Testis (tissue), 2 donors: ENCODE measurements at regions not wholly inside any gene's neighbourhood (a gene's known extent, or its start where the extent isn't known, plus 50 kb on each side); places are given as distances from the start of the nearest gene placed in this dataset.

Experiments
- DNase-seq: peaks from one replicate; pipeline ENCODE4 v3.0.0-alpha.2; 2019
- H3K27ac ChIP-seq, 2 donors: fragments of 200-600 bp; sonication (generic); one replicate each; pipeline ENCODE4 v1.5.1; 2019
- H3K27me3 ChIP-seq: fragments of 200-600 bp; sonication (generic); one replicate; pipeline ENCODE4 v1.5.1; 2019
- H3K36me3 ChIP-seq: fragments of 200-600 bp; sonication (generic); one replicate; pipeline ENCODE4 v1.5.1; 2017; ENCODE audit warnings: low read depth; ENCODE audit errors: missing control alignments
- H3K4me1 ChIP-seq: fragments of 200-600 bp; sonication (generic); one replicate; pipeline ENCODE4 v1.5.1; 2019
- H3K4me3 ChIP-seq, 2 donors: fragments of 200-600 bp; sonication (generic); one replicate each; pipeline ENCODE4 v1.5.1; 2017 to 2019
- H3K9me3 ChIP-seq: fragments of 200-600 bp; sonication (generic); one replicate; pipeline ENCODE4 v1.5.1; 2017
- POLR2A ChIP-seq: fragments of 450-650 bp; IDR thresholded peaks from one replicate; pipeline ENCODE4 v1.6.1; 2017; ENCODE audit warnings: antibody characterized with exemption, mild to moderate bottlenecking, moderate library complexity
- WGBS, 2 donors: methylation state at CpG; one replicate each; pipeline ENCODE4 v1.1.5; 2018; 5-methylcytosine and 5-hydroxymethylcytosine counted together
- intact Hi-C: fragments of 100-400 bp; cut with DNase I; formaldehyde crosslinking; loops from one replicate; pipeline ENCODE4 v1.15.1; 2023; ENCODE audit warnings: low total_unique reads
- TF ChIP-seq, protein P1 (sequence below), 3 experiments: fragments of 450-650 bp in 2 of 3; fragments of 200-600 bp in 1 of 3; sonication (generic) in 1 of 3; IDR thresholded peaks; one replicate each; pipeline ENCODE4 v1.5.1; 2016 to 2019; ENCODE audit warnings: antibody characterized with exemption in 3 of 3, mild to moderate bottlenecking in 2 of 3, moderate library complexity in 1 of 3

DNA sequence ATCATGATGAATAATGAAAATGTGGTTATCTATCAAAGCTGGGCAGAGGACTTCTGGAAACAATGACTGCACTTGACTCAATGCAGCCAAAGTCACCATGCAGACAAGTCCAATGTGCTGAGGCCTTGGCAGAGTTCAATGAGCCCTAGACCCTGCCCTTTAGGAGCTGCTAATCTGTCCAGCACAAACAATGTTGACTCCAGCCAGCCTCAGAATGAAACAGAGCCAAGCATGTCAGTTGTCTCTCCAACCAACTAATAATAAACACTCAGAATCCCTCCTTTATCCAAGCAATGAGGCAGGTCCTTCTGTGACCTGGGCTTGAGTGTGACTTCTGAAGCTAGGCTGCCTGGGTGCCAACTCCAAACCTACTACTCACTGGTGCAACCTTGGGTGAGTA lies 270.6 kb downstream of the BCL11A start:
- no peaks in the 10 kb centered on the region for H3K4me1 ChIP-seq
- H3K27ac ChIP-seq, result no peak overlapping the region
- no peak for DNase-seq
- H3K4me3 ChIP-seq, result no peak overlapping the region
- intact Hi-C loops, result no loop called here
- H3K27me3 ChIP-seq, result no peaks in the 10 kb centered on the region
- TF ChIP-seq POLR2A, result no peak
- TF ChIP-seq, protein P1, sequence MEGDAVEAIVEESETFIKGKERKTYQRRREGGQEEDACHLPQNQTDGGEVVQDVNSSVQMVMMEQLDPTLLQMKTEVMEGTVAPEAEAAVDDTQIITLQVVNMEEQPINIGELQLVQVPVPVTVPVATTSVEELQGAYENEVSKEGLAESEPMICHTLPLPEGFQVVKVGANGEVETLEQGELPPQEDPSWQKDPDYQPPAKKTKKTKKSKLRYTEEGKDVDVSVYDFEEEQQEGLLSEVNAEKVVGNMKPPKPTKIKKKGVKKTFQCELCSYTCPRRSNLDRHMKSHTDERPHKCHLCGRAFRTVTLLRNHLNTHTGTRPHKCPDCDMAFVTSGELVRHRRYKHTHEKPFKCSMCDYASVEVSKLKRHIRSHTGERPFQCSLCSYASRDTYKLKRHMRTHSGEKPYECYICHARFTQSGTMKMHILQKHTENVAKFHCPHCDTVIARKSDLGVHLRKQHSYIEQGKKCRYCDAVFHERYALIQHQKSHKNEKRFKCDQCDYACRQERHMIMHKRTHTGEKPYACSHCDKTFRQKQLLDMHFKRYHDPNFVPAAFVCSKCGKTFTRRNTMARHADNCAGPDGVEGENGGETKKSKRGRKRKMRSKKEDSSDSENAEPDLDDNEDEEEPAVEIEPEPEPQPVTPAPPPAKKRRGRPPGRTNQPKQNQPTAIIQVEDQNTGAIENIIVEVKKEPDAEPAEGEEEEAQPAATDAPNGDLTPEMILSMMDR (IDR thresholded peaks at IDR 0.05), result no peak
- H3K9me3 ChIP-seq, result no peaks in the 10 kb centered on the region
- H3K36me3 ChIP-seq, result no peaks in the 10 kb centered on the region

DNA sequence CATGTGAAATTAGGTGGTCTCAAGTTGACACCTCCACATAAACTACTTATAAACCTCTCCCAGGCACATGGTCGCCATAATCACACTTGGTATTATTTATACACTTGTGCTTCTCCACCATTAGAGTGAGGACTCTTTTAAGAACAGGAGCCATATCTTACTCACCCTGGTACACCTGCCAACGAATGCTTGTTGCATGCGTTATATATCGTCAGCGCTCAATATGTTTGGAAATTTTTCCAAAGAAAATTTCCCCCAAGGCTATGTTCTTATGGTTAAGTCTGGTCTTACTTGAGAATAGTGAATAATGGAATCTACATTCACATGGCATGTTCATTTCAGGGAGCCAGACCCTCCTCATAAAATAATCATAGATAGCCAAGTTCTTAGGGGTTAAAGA lies 271.7 kb downstream of the BCL11A start:
- no peak overlapping the region for H3K4me3 ChIP-seq
- H3K9me3 ChIP-seq, result no peaks in the 10 kb centered on the region
- H3K36me3 ChIP-seq, result no peaks in the 10 kb centered on the region
- no peak overlapping the region for H3K27ac ChIP-seq
- TF ChIP-seq, protein P1 (IDR thresholded peaks at IDR 0.05), result no peak
- no peak for TF ChIP-seq POLR2A
- 83 to 89% methylated on average over 5 of the region's 5 CpGs for WGBS, 2 donors
- DNase-seq, result no peak
- intact Hi-C loops, result no loop called here
- H3K27me3 ChIP-seq, result no peaks in the 10 kb centered on the region
- H3K4me1 ChIP-seq, result no peaks in the 10 kb centered on the region

DNA sequence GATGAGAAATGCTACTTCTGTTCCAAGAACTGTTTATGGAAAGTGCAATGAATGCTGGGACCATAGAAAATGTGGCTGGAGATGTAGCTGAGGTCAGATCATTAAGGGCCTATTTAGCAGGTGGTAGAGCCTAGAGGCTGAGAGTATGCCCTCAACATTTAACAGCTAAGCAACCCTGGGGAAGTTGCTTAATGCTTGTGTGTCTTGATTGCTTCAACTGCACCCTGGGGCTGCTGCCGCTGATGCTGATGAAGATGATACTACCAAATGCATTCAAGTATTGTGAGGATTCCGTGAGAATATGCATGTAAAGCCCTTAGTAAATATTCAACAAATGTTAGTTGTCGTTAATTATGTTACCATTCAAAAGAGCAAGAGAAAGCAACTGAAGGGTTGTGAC lies 273.2 kb downstream of the BCL11A start:
- no peak for TF ChIP-seq POLR2A
- TF ChIP-seq, protein P1 (IDR thresholded peaks at IDR 0.05), result no peak
- intact Hi-C loops, result no loop called here
- no peaks in the 10 kb centered on the region for H3K9me3 ChIP-seq
- H3K36me3 ChIP-seq, result no peaks in the 10 kb centered on the region
- no peak overlapping the region for H3K27ac ChIP-seq
- no peaks in the 10 kb centered on the region for H3K27me3 ChIP-seq
- H3K4me1 ChIP-seq, result no peaks in the 10 kb centered on the region
- no peak overlapping the region for H3K4me3 ChIP-seq
- 85 to 96% methylated on average over 3 of the region's 3 CpGs for WGBS, 2 donors
- DNase-seq, result no peak

DNA sequence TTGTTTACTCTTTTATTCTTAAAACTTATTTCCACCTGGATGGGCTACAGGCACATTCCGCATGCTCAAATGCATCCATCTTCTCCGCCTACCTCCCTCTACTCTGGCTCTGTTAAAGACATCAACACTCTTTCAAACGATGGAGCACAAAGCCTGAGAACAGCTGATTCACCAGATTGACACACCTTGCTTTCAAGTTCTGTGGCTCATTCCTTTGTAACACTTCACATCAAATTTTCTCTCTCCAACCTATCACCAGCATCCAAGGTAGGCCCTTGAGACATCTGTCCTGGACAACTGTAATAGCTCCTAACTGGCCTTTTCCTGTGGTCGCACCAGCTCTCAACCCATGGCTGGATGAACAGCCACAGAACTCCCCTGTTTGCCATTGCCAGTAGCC lies 274.5 kb downstream of the BCL11A start:
- Histone ChIP-seq H3K9me3 (no peaks in the 10 kb centered on the region), H3K36me3 (no peaks in the 10 kb centered on the region), H3K4me1 (no peaks in the 10 kb centered on the region), H3K4me3 (no peak overlapping the region), H3K27me3 (no peaks in the 10 kb centered on the region), H3K27ac (no peak overlapping the region)
- DNase-seq, result no peak
- intact Hi-C loops, result no loop called here
- 85 to 87% methylated on average over 4 of the region's 4 CpGs for WGBS, 2 donors
- TF ChIP-seq, protein P1 (IDR thresholded peaks at IDR 0.05), result no peak
- TF ChIP-seq POLR2A, result no peak

DNA sequence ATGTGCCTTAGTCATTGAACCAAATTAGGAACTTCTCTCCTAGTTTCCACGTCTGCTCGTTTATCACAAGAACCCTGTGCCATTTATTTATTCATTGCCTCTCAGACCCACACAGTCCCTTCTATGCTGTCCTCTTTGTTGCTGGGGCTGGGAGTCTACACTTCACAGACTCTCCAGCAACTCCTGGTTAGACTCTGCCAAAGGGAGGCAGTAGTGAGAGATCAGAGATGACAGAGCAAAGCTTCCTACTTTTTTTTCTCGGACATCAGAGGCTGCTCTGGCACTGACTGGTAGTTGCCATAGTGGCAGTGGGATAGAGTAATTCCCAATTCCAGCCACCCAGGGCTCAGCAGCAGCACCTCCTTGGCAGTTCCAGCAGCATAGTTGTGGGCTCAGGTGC lies 277.5 kb downstream of the BCL11A start:
- intact Hi-C loops, result no loop called here
- 74 to 86% methylated on average over 3 of the region's 3 CpGs for WGBS, 2 donors
- H3K4me1 ChIP-seq, result no peaks in the 10 kb centered on the region
- H3K9me3 ChIP-seq, result no peaks in the 10 kb centered on the region
- H3K27me3 ChIP-seq, result no peaks in the 10 kb centered on the region
- TF ChIP-seq POLR2A, result no peak
- TF ChIP-seq, protein P1 (IDR thresholded peaks at IDR 0.05), result no peak
- no peak overlapping the region for H3K4me3 ChIP-seq
- H3K27ac ChIP-seq, result no peak overlapping the region
- no peak for DNase-seq
- no peaks in the 10 kb centered on the region for H3K36me3 ChIP-seq
